ENCODE measurements at regions not wholly inside any gene's neighbourhood (a gene's known extent, or its start where the extent isn't known, plus 50 kb on each side); places are given as distances from the start of the nearest gene placed in this dataset.

- Histone ChIP-seq H3K9me3 (replicated peaks; ENCODE audit: insufficient read depth, low read length) (no peaks in the 10 kb centered on the region), H3K79me2 (ENCODE audit: low read length) (no peaks in the 10 kb centered on the region), H3K4me3 (ENCODE audit: low read length) (no peak overlapping the region), H3K4me1 (ENCODE audit: low read length) (no peaks in the 10 kb centered on the region), H3F3A (ENCODE audit: insufficient read depth, low read length) (no peaks in the 10 kb centered on the region), H3K9ac (ENCODE audit: low read length) (no peak overlapping the region), H4K20me1 (ENCODE audit: insufficient read depth, low read length) (no peaks in the 10 kb centered on the region), H3K36me3 (replicated peaks; ENCODE audit: insufficient read depth, low read length) (no peaks in the 10 kb centered on the region), H3K9me2 (replicated peaks; ENCODE audit: insufficient read depth, low read length) (no peaks in the 10 kb centered on the region), H3K4me2 (ENCODE audit: low read depth, low read length) (no peak overlapping the region), H3K27ac (ENCODE audit: low read length) (no peak overlapping the region), H3K27me3 (replicated peaks; ENCODE audit: insufficient read depth, low read length) (no peaks in the 10 kb centered on the region), H2AFZ (ENCODE audit: low read length) (no peak overlapping the region)
- DNase-seq: no peak
- TF ChIP-seq EZH2phosphoT487 (IDR thresholded peaks at IDR 0.05; ENCODE audit: low read length) (no peak), CTCF (IDR thresholded peaks at IDR 0.05; ENCODE audit: low read length) (no peak), EZH2 (optimal IDR thresholded peaks at IDR 0.05; ENCODE audit: low read depth, low read length) (no peak)
Observed at GRCh38 chr16:64136743-64137142, 985.1 kb downstream of the CDH11 start.

- Histone ChIP-seq H3K4me3 (ENCODE audit: low read length) (no peak overlapping the region), H3K9me2 (replicated peaks; ENCODE audit: insufficient read depth, low read length) (no peaks in the 10 kb centered on the region), H3K9me3 (replicated peaks; ENCODE audit: insufficient read depth, low read length) (no peaks in the 10 kb centered on the region), H3K4me1 (ENCODE audit: low read length) (no peaks in the 10 kb centered on the region), H3K27ac (ENCODE audit: low read length) (no peak overlapping the region), H3K27me3 (replicated peaks; ENCODE audit: insufficient read depth, low read length) (no peaks in the 10 kb centered on the region), H3F3A (ENCODE audit: insufficient read depth, low read length) (no peaks in the 10 kb centered on the region), H3K9ac (ENCODE audit: low read length) (no peak overlapping the region), H3K36me3 (replicated peaks; ENCODE audit: insufficient read depth, low read length) (no peaks in the 10 kb centered on the region), H3K4me2 (ENCODE audit: low read depth, low read length) (no peak overlapping the region), H3K79me2 (ENCODE audit: low read length) (no peaks in the 10 kb centered on the region), H4K20me1 (ENCODE audit: insufficient read depth, low read length) (no peaks in the 10 kb centered on the region), H2AFZ (ENCODE audit: low read length) (no peak overlapping the region)
- TF ChIP-seq EZH2 (optimal IDR thresholded peaks at IDR 0.05; ENCODE audit: low read depth, low read length) (no peak), EZH2phosphoT487 (IDR thresholded peaks at IDR 0.05; ENCODE audit: low read length) (no peak), CTCF (IDR thresholded peaks at IDR 0.05; ENCODE audit: low read length) (no peak)
- DNase-seq: no peak
Observed at GRCh38 chr16:64136314-64136713, 985.5 kb downstream of the CDH11 start.

- TF ChIP-seq EZH2phosphoT487 (IDR thresholded peaks at IDR 0.05; ENCODE audit: low read length) (no peak), CTCF (IDR thresholded peaks at IDR 0.05; ENCODE audit: low read length) (no peak), EZH2 (optimal IDR thresholded peaks at IDR 0.05; ENCODE audit: low read depth, low read length) (no peak)
- no peak overlapping the region for H3K4me3 ChIP-seq (ENCODE audit: low read length)
- no peaks in the 10 kb centered on the region for H3K9me2 ChIP-seq (replicated peaks; ENCODE audit: insufficient read depth, low read length)
- H3K79me2 ChIP-seq (ENCODE audit: low read length): no peaks in the 10 kb centered on the region
- no peaks in the 10 kb centered on the region for H3F3A ChIP-seq (ENCODE audit: insufficient read depth, low read length)
- no peaks in the 10 kb centered on the region for H3K27me3 ChIP-seq (replicated peaks; ENCODE audit: insufficient read depth, low read length)
- no peak overlapping the region for H3K9ac ChIP-seq (ENCODE audit: low read length)
- H3K4me2 ChIP-seq (ENCODE audit: low read depth, low read length): no peak overlapping the region
- no peak for DNase-seq
- no peaks in the 10 kb centered on the region for H3K36me3 ChIP-seq (replicated peaks; ENCODE audit: insufficient read depth, low read length)
- no peak overlapping the region for H3K27ac ChIP-seq (ENCODE audit: low read length)
- no peak overlapping the region for H2AFZ ChIP-seq (ENCODE audit: low read length)
- no peaks in the 10 kb centered on the region for H4K20me1 ChIP-seq (ENCODE audit: insufficient read depth, low read length)
- no peaks in the 10 kb centered on the region for H3K9me3 ChIP-seq (replicated peaks; ENCODE audit: insufficient read depth, low read length)
- no peaks in the 10 kb centered on the region for H3K4me1 ChIP-seq (ENCODE audit: low read length)
Observed at GRCh38 chr16:64133366-64133765, 988.5 kb downstream of the CDH11 start.
